Natural killer cell (primary cell): ENCODE measurements at regions not wholly inside any gene's neighbourhood (a gene's known extent, or its start where the extent isn't known, plus 50 kb on each side); places are given as distances from the start of the nearest gene placed in this dataset.

ENCODE experiments used
- ATAC-seq, 3 donors: fragments of 150-1000 bp in 2 of 3; fragments of 200-7000 bp in 1 of 3; cut with Tn5 transposase; 1 replicate in 1 of 3; 2 replicates in 2 of 3; pipeline ENCODE4 v1.10.0; 2021; ENCODE audit warnings: mild to moderate bottlenecking in 2 of 3, moderate library complexity in 2 of 3
- DNase-seq, 2 donors: peaks; one replicate each; pipeline versions ENCODE4 v3.0.0 to v3.0.0-alpha.2; 2013 to 2021; ENCODE audit warnings: mixed read lengths in 1 of 2
- H3K27ac ChIP-seq: one replicate; pipeline ENCODE4 v1.5.1; 2013; ENCODE audit warnings: mild to moderate bottlenecking, low read length
- H3K27me3 ChIP-seq: one replicate; pipeline ENCODE4 v1.6.1; 2013; ENCODE audit warnings: low read length; ENCODE audit not compliant: control insufficient read depth, insufficient read depth
- H3K36me3 ChIP-seq: one replicate; pipeline ENCODE4 v1.6.1; 2013; ENCODE audit warnings: low read length; ENCODE audit not compliant: control insufficient read depth, insufficient read depth
- H3K4me1 ChIP-seq: one replicate; pipeline ENCODE4 v1.6.1; 2013; ENCODE audit warnings: low read length; ENCODE audit not compliant: control insufficient read depth, insufficient read depth
- H3K4me3 ChIP-seq: one replicate; pipeline ENCODE4 v1.5.1; 2013; ENCODE audit warnings: low read length
- H3K9me3 ChIP-seq: one replicate; pipeline ENCODE4 v1.6.1; 2013; ENCODE audit warnings: low read length; ENCODE audit not compliant: control insufficient read depth, insufficient read depth
- H3K27ac Mint-ChIP-seq, 2 donors: one replicate each; pipeline ENCODE4 v1.8.0; 2022; ENCODE audit warnings: mild to moderate bottlenecking in 2 of 2, mixed read lengths in 2 of 2, moderate library complexity in 1 of 2
- H3K27me3 Mint-ChIP-seq, 2 donors: one replicate each; pipeline ENCODE4 v1.8.0; 2022; ENCODE audit warnings: low read depth in 2 of 2, mixed read lengths in 2 of 2
- H3K36me3 Mint-ChIP-seq: one replicate; pipeline ENCODE4 v1.8.0; 2022; ENCODE audit warnings: mixed read lengths
- H3K4me1 Mint-ChIP-seq, 2 donors: one replicate each; pipeline ENCODE4 v1.8.0; 2022; ENCODE audit warnings: mixed read lengths in 2 of 2
- H3K4me3 Mint-ChIP-seq: one replicate; pipeline ENCODE4 v1.8.0; 2022; ENCODE audit warnings: mild to moderate bottlenecking, moderate library complexity, mixed read lengths
- H3K9me3 Mint-ChIP-seq, 2 donors: one replicate each; pipeline ENCODE4 v1.8.0; 2022; ENCODE audit warnings: mixed read lengths in 2 of 2
- CTCF ChIP-seq: fragments of 200-600 bp; IDR thresholded peaks from one replicate; pipeline ENCODE4 v1.8.0; 2022; ENCODE audit warnings: antibody characterized with exemption
- WGBS: methylation state at CpG from one replicate; pipeline ENCODE4 v1.1.7; 2013; ENCODE audit warnings: missing lambda C conversion rate; ENCODE audit not compliant: insufficient coverage; 5-methylcytosine and 5-hydroxymethylcytosine counted together
- intact Hi-C: fragments of 100-400 bp; cut with micrococcal nuclease; formaldehyde crosslinking; loops from one replicate; pipeline ENCODE4 v1.14.2; 2022

GRCh38 chr17:68656666-68657065 lies 55.5 kb upstream of the FAM20A start:
- DNase-seq, result no peak
- no peaks in the 10 kb centered on the region for H3K4me1 Mint-ChIP-seq
- H3K4me3 Mint-ChIP-seq, result no peak overlapping the region
- H3K36me3 Mint-ChIP-seq, result no peaks in the 10 kb centered on the region
- H3K27ac Mint-ChIP-seq, result no peak overlapping the region
- intact Hi-C loops, result no loop called here
- Histone ChIP-seq H3K27ac (no peak overlapping the region), H3K4me3 (no peak overlapping the region), H3K27me3 (no peaks in the 10 kb centered on the region), H3K36me3 (no peaks in the 10 kb centered on the region), H3K4me1 (no peaks in the 10 kb centered on the region), H3K9me3 (no peaks in the 10 kb centered on the region)
- H3K9me3 Mint-ChIP-seq, result no peaks in the 10 kb centered on the region
- TF ChIP-seq CTCF, result no peak
- H3K27me3 Mint-ChIP-seq, result peaks cover 11 to 28% of the 10 kb centered on the region in 2 donors
- ATAC-seq, result no peak
- WGBS, result 92% methylated on average over 4 of the region's 4 CpGs
